ENCODE measurements at regions not wholly inside any gene's neighbourhood (a gene's known extent, or its start where the extent isn't known, plus 50 kb on each side); places are given as distances from the start of the nearest gene placed in this dataset.

DNA sequence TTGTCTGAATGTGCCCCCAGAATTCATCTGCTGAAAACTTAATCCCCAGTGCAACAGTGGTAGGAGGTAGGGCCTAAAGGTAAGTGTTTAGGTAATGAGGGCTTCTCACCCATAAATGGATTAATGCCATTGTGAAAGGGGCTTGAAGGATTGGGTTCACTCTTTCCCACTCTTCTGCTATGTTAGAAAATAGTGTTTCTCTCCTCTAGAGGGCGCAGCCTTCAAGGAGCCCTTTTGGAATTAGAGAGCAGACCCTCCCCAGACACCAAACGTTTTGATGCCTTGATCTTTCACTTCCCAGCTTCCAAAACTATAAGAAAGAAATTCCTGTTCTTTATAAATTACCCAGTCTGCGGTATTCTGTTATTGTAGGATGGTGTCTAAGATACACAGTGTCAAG lies 706.4 kb downstream of the SMARCA1 start:
- no peak for TF ChIP-seq EZH2 (IDR thresholded peaks at IDR 0.05; ENCODE audit: borderline replicate concordance, low read depth, low read length, poor library complexity, severe bottlenecking)
- TF ChIP-seq, protein P1, sequence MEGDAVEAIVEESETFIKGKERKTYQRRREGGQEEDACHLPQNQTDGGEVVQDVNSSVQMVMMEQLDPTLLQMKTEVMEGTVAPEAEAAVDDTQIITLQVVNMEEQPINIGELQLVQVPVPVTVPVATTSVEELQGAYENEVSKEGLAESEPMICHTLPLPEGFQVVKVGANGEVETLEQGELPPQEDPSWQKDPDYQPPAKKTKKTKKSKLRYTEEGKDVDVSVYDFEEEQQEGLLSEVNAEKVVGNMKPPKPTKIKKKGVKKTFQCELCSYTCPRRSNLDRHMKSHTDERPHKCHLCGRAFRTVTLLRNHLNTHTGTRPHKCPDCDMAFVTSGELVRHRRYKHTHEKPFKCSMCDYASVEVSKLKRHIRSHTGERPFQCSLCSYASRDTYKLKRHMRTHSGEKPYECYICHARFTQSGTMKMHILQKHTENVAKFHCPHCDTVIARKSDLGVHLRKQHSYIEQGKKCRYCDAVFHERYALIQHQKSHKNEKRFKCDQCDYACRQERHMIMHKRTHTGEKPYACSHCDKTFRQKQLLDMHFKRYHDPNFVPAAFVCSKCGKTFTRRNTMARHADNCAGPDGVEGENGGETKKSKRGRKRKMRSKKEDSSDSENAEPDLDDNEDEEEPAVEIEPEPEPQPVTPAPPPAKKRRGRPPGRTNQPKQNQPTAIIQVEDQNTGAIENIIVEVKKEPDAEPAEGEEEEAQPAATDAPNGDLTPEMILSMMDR (conservative IDR thresholded peaks at IDR 0.05; ENCODE audit: low read depth, low read length): peak; percentile 67
